ENCODE measurements at regions not wholly inside any gene's neighbourhood (a gene's known extent, or its start where the extent isn't known, plus 50 kb on each side); places are given as distances from the start of the nearest gene placed in this dataset.
"Not testable (repeated sequence)": the region's sequence is repeated elsewhere in the genome, so short reads cannot be mapped to it uniquely, and the experiment has no call there.

DNA sequence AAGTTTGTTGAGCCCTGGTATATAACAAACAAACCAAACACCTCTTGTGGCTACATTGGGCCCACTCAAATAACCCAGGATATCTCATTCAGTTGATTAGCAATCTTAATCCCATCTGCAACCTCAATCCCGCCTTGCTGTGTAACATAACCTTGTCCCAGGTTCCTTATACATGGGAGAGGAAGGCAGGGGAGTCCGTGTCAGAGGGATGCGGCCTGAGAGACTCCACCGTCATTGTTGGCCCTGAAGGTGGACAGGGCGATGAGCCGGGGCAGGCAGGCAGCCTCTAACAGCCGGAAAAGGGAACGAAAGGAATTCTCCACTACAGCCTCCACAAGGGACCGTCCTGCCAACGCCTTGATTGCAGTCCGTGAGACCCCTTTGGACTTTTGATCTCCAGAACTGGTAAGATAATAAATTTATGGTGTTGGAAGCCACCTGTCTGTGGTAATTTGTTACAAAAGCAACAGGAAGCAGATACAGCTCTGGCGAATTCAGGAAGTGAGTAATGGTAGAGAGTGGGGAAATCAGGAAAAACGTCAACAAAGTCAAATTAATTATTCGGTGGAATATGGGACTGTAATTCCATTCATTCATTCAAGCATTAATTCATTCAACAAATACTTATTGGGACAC is 124.5 kb upstream of the SALL4 start:
- Histone ChIP-seq H3K36me3 (ENCODE audit: low read depth, missing control alignments) (no peaks in the 10 kb centered on the region), H3K4me1 (no peaks in the 10 kb centered on the region), H3K27ac (no peak overlapping the region), H3K9me3 (no peaks in the 10 kb centered on the region), H3K4me3 (no peak overlapping the region), H3K27me3 (no peaks in the 10 kb centered on the region)
- intact Hi-C loops (cut with DNase I; ENCODE audit: low total_unique reads): no loop called here
- DNase-seq: no peak
- 76% methylated on average over 14 of the region's 14 CpGs for WGBS, 2 donors
- no peak for TF ChIP-seq POLR2A (IDR thresholded peaks at IDR 0.05)
- TF ChIP-seq, protein P1, sequence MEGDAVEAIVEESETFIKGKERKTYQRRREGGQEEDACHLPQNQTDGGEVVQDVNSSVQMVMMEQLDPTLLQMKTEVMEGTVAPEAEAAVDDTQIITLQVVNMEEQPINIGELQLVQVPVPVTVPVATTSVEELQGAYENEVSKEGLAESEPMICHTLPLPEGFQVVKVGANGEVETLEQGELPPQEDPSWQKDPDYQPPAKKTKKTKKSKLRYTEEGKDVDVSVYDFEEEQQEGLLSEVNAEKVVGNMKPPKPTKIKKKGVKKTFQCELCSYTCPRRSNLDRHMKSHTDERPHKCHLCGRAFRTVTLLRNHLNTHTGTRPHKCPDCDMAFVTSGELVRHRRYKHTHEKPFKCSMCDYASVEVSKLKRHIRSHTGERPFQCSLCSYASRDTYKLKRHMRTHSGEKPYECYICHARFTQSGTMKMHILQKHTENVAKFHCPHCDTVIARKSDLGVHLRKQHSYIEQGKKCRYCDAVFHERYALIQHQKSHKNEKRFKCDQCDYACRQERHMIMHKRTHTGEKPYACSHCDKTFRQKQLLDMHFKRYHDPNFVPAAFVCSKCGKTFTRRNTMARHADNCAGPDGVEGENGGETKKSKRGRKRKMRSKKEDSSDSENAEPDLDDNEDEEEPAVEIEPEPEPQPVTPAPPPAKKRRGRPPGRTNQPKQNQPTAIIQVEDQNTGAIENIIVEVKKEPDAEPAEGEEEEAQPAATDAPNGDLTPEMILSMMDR (IDR thresholded peaks at IDR 0.05): no peak

DNA sequence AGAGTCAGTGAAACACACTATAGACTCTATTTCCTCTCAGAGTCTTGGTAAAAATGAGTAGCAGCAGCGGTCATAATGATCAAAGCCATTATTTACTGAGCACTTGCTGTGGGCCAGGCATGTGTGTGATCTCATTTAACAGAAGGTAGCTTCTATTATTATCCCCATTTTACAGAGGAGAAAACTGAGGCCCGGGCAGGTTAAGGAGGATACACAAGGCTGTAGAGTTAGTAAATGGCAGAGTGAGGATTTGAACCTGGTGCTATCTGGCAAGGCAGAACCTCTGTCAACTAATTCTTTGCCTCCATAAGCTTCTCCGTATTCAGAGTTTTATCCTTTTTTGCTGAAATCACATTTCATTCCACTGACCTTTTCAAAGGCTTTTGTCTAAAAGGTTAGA is 122.2 kb upstream of the SALL4 start:
- no peak for TF ChIP-seq POLR2A (IDR thresholded peaks at IDR 0.05)
- TF ChIP-seq, protein P1 (IDR thresholded peaks at IDR 0.05): no peak
- H3K9me3 ChIP-seq: no peaks in the 10 kb centered on the region
- H3K27ac ChIP-seq: no peak overlapping the region
- no peaks in the 10 kb centered on the region for H3K36me3 ChIP-seq (ENCODE audit: low read depth, missing control alignments)
- intact Hi-C loops (cut with DNase I; ENCODE audit: low total_unique reads): no loop called here
- WGBS, 2 donors: 93 to 97% methylated on average over 3 of the region's 3 CpGs
- DNase-seq: no peak
- no peaks in the 10 kb centered on the region for H3K27me3 ChIP-seq
- no peaks in the 10 kb centered on the region for H3K4me1 ChIP-seq
- no peak overlapping the region for H3K4me3 ChIP-seq

DNA sequence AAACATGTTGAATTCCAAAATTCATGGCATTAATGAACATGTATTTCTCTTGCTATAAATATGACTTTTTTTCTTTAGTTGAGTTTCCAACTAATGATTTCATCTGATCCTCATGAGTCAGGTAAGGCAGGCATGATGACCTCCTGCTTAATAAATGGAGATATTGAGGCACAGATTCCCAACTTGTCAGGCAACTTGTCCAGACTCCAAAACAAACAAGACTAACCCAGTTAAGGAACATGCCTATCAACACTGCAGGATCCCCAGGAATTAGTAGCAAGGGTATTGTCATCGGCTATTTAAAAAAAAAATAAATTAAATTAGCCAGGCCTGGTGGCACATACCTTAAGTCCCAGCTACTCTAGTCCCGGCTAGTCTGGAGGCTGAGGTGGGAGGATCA is 121.3 kb upstream of the SALL4 start:
- Histone ChIP-seq H3K4me1 (no peaks in the 10 kb centered on the region), H3K27me3 (no peaks in the 10 kb centered on the region), H3K4me3 (no peak overlapping the region), H3K36me3 (ENCODE audit: low read depth, missing control alignments) (no peaks in the 10 kb centered on the region), H3K9me3 (no peaks in the 10 kb centered on the region), H3K27ac (no peak overlapping the region)
- TF ChIP-seq, protein P1 (IDR thresholded peaks at IDR 0.05): no peak
- TF ChIP-seq POLR2A (IDR thresholded peaks at IDR 0.05): no peak
- intact Hi-C loops (cut with DNase I; ENCODE audit: low total_unique reads): no loop called here
- WGBS, 2 donors: 91 to 96% methylated on average over 2 of the region's 2 CpGs
- DNase-seq: no peak

DNA sequence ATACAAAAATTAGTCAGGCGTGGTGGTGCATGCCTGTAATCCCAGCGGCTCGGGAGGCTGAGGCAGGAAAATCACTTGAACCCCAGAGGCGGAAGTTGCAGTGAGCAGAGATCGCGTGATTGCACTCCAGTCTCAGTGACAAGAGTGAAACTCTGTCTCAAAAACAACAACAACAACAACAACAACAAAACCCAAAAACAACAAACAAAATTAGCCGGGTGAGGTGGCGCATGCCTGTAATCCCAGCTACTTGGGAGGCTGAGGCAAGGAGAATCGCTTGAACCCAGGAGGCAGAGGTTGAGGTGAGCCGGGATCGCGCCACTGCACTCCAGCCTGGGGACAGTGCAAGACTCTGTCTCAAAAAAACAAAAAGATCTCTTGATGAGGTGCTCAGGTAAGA is 120.5 kb upstream of the SALL4 start:
- WGBS, 2 donors: 96 to 98% methylated on average over 12 of the region's 12 CpGs
- H3K27me3 ChIP-seq; H3K4me1 ChIP-seq; H3K36me3 ChIP-seq (ENCODE audit: low read depth, missing control alignments); H3K4me3 ChIP-seq; H3K9me3 ChIP-seq; H3K27ac ChIP-seq; DNase-seq; intact Hi-C loops (cut with DNase I; ENCODE audit: low total_unique reads): not testable (repeated sequence)

DNA sequence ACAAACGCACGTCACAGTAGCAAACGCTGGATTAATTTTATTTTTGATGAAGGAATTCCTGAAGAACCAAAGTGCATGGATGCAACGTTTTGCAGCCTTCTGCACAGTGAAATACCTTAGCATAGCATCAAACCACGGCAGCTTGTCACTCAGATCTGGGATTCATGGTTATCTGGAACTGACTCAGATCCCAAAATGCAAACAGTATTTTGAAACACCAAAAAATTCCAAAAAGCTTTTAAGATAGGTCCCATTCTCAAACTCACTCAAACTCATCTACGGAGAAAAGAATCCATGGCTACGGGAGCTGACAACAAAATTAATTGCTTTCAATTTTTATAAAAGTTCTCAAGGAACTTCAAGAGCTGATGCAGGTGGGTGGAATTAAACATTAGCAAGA is 116.2 kb upstream of the SALL4 start:
- Histone ChIP-seq H3K27me3 (no peaks in the 10 kb centered on the region), H3K9me3 (no peaks in the 10 kb centered on the region), H3K4me1 (no peaks in the 10 kb centered on the region), H3K27ac (no peak overlapping the region), H3K4me3 (no peak overlapping the region), H3K36me3 (ENCODE audit: low read depth, missing control alignments) (no peaks in the 10 kb centered on the region)
- TF ChIP-seq, protein P1 (IDR thresholded peaks at IDR 0.05): no peak
- TF ChIP-seq POLR2A (IDR thresholded peaks at IDR 0.05): no peak
- no peak for DNase-seq
- intact Hi-C loops (cut with DNase I; ENCODE audit: low total_unique reads): no loop called here
- WGBS, 2 donors: 72 to 78% methylated on average over 7 of the region's 7 CpGs

Measured in testis (tissue), 2 donors.